DND-41 (cell line): ENCODE measurements at regions not wholly inside any gene's neighbourhood (a gene's known extent, or its start where the extent isn't known, plus 50 kb on each side); places are given as distances from the start of the nearest gene placed in this dataset.

Source experiments
- CTCF ChIP-seq: IDR thresholded peaks from 2 replicates; pipeline ENCODE4 v1.5.1; 2012; ENCODE audit warnings: borderline replicate concordance, low read length, moderate library complexity, mild to moderate bottlenecking; ENCODE audit not compliant: poor library complexity, severe bottlenecking; ENCODE audit errors: extremely low read depth
- EZH2 ChIP-seq: IDR thresholded peaks from 3 replicates; pipeline ENCODE4 v1.6.1; 2012; ENCODE audit warnings: borderline replicate concordance, low read depth, mild to moderate bottlenecking, moderate library complexity, low read length, inconsistent platforms; ENCODE audit not compliant: severe bottlenecking

- TF ChIP-seq CTCF (no peak), EZH2 (no peak)
Observed at GRCh38 chr9:118567861-118568260, 801.4 kb downstream of the BRINP1 start.
